ENCODE measurements at regions not wholly inside any gene's neighbourhood (a gene's known extent, or its start where the extent isn't known, plus 50 kb on each side); places are given as distances from the start of the nearest gene placed in this dataset.

DNA sequence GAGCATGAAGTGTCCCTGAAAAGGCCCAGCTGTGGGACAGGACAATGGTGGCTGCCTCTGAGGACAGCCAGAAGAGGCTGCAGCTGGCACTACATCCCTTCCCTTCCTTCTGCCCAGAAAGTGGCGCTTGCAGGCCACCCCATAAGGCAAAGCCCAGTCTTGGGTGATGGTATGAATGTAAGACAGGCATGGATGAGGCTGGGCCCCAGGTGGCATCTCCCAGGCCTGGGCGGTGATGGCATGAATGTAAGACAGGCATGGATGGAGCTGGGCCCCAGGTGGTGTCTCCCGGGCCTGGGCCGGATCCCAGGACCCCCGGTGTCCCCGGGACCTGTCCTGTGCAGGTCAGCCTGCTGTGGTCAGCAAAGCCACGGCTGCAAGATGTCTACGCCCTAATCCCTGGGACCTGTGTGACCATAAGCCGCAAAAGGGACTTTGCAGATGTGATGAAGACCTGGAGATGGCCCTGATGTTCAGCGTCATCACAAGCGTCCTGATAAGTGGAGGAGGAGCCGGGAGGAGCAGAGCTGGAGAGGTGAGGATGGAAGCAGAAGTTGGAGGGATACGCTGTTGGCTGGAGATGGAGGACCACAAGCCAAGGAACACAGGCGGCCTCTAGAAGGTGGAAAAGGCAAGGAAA is 181.1 kb downstream of the CTTN start:
- DNase-seq = no peak
- TF ChIP-seq POLR2A (IDR thresholded peaks at IDR 0.05; ENCODE audit: low read length) = no peak
- TF ChIP-seq GATA1 (IDR thresholded peaks at IDR 0.05; ENCODE audit: low read depth, low read length) = no peak

- no peak for DNase-seq
- TF ChIP-seq POLR2A (IDR thresholded peaks at IDR 0.05; ENCODE audit: low read length) = no peak
- no peak for TF ChIP-seq GATA1 (IDR thresholded peaks at IDR 0.05; ENCODE audit: low read depth, low read length)
Measured at GRCh38 chr11:70580036-70580805, 181.9 kb downstream of the CTTN start.

GRCh38 chr11:70581991-70582885 is 183.9 kb downstream of the CTTN start:
- DNase-seq = no peak
- TF ChIP-seq GATA1 (IDR thresholded peaks at IDR 0.05; ENCODE audit: low read depth, low read length) (no peak), POLR2A (IDR thresholded peaks at IDR 0.05; ENCODE audit: low read length) (no peak)

GRCh38 chr11:70582886-70583641 is 184.7 kb downstream of the CTTN start:
- TF ChIP-seq POLR2A (IDR thresholded peaks at IDR 0.05; ENCODE audit: low read length) (no peak), GATA1 (IDR thresholded peaks at IDR 0.05; ENCODE audit: low read depth, low read length) (no peak)

DNA sequence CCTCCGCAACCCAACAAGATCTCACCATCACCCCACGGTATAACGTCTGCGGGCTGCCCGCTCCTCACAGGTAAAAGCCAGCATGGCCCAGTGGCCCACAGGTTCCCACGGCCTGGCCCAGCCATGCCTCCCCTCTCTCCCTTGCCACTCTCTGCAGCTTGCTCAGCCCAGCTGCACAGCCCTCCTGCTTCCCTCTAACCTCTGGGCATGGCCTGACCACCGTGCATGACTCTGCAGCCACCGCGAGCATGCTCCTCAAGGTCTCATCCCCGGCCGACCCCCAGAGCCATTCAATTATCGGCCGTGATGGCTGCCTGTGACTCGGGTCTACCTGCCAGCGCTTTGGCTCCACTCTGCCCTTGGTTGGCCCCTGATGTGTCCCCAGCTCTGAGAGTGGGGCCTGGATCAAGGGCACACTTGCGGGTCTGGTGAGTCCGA is 185.5 kb downstream of the CTTN start:
- no peak for DNase-seq
- TF ChIP-seq POLR2A (IDR thresholded peaks at IDR 0.05; ENCODE audit: low read length) (no peak), GATA1 (IDR thresholded peaks at IDR 0.05; ENCODE audit: low read depth, low read length) (no peak)

More at GRCh38 chr11:70582886-70583641, 184.7 kb downstream of the CTTN start:
- DNase-seq = no peak

DNA sequence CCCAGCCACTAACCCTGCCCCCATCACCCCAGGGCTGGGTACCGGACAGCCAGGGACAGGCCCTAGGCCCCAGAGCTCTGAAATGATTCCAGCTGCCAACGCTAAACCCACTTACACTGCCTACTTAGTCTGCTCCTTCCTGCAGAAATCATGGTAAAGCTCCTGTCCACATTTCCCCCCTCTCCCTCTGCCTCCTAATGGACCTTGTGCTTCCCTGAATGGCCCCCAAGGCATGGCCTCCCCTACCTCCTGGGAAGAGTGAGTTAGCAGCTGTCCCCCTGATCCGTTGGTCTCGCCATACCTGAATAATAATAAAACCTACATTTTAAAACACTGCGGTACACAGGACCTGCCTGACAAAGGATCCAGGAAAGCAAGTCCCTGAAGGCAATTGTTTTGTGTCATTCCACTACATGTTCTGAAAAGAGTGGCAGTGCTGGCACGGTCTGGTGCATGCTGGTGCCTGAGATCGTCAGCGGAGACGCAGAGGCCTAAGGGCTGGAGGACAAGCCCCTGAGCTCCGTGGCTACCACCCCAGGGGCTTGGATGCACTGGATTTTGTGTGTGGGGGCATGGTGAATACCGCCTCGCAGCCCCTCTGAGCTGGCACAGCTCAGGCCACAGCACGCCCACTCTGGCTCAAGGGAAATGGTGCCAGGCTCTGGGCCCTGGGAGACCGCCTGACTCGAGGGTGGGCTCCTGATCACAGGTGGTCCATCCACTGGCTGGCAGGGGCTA is 186.3 kb downstream of the CTTN start:
- no peak for DNase-seq
- TF ChIP-seq POLR2A (IDR thresholded peaks at IDR 0.05; ENCODE audit: low read length) (no peak), GATA1 (IDR thresholded peaks at IDR 0.05; ENCODE audit: low read depth, low read length) (no peak)

- DNase-seq = no peak
- TF ChIP-seq POLR2A (IDR thresholded peaks at IDR 0.05; ENCODE audit: low read length) (no peak), GATA1 (IDR thresholded peaks at IDR 0.05; ENCODE audit: low read depth, low read length) (no peak)
Measured at GRCh38 chr11:70585236-70585545, 186.9 kb downstream of the CTTN start.

GRCh38 chr11:70586261-70587074 is 188.1 kb downstream of the CTTN start:
- no peak for TF ChIP-seq POLR2A (IDR thresholded peaks at IDR 0.05; ENCODE audit: low read length)
- no peak for TF ChIP-seq GATA1 (IDR thresholded peaks at IDR 0.05; ENCODE audit: low read depth, low read length)
- no peak for DNase-seq

DNA sequence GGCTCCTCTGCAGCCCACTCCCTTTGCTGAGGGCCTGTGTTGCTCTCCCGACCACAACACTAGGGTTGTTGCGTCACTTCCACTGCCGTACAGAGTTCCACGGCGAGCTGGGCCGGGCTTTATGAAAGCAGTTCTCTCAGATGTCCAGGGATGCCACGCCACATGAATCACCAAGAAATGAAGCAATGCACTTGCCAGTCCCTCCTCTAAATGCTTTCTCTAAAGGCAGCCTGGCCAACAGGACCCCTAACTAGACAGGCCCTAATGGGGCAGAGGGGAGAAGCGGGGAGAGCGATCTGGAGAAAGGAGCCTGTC is 188.7 kb downstream of the CTTN start:
- no peak for DNase-seq
- TF ChIP-seq GATA1 (IDR thresholded peaks at IDR 0.05; ENCODE audit: low read depth, low read length) (no peak), POLR2A (IDR thresholded peaks at IDR 0.05; ENCODE audit: low read length) (no peak)

- TF ChIP-seq POLR2A (IDR thresholded peaks at IDR 0.05; ENCODE audit: low read length) = no peak
- TF ChIP-seq GATA1 (IDR thresholded peaks at IDR 0.05; ENCODE audit: low read depth, low read length) = no peak
- DNase-seq = no peak
Measured at GRCh38 chr11:70590356-70590991, 192.1 kb downstream of the CTTN start.

DNA sequence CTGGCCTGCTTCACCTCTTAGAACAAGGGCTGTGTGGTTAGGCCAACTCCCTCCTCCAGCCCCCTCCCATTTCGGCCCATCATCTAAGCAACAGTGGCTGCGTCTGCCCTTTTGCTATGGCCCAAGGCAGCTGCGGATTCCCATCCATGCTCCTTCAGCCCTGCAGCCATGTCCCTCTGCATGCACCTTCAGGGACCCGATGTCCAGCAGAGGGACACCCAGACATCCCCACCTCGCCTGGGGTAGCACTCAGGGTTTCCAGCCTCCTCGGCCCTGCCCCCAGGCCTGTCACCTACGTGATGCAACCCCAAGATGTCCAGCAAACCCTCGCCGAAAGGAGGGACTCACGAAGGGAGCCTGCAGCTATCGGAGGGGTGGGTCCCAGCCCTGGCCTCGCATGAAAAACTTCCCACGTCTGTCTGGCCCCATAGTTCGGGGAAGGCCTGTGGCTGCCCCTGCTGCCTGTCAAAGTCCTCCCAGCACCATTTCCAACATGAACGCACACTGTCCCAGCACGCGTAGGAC is 194.4 kb downstream of the CTTN start:
- no peak for TF ChIP-seq GATA1 (IDR thresholded peaks at IDR 0.05; ENCODE audit: low read depth, low read length)
- no peak for TF ChIP-seq POLR2A (IDR thresholded peaks at IDR 0.05; ENCODE audit: low read length)

More for the DNA sequence above, 194.4 kb downstream of the CTTN start:
- DNase-seq = no peak

All from erythroblast (primary cell).